ENCODE measurements at regions not wholly inside any gene's neighbourhood (a gene's known extent, or its start where the extent isn't known, plus 50 kb on each side); places are given as distances from the start of the nearest gene placed in this dataset.

DNA sequence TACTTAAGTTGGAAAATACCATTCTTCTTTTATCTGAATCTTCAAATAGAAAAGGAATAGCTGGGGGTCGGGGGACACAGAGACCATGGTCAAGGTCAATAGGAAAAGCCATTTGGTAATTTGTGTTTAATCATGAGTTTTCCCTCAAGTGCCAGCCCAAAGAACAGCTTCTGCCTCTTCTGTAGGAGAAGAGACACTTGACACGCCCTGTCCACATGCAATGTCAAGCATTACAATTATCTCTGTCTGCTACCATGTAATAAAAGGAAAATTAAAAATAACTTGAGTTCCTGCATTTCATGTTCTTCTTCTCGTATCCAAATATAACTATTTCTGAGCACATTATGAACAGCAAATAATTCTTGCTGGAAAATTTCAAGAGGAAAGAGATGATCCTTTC lies 241.7 kb downstream of the IPMK start:
- no peak overlapping the region for H3K4me3 Mint-ChIP-seq
- no peak for DNase-seq
- no peaks in the 10 kb centered on the region for H3K27me3 Mint-ChIP-seq (ENCODE audit: low read depth in 2 of 2)

DNA sequence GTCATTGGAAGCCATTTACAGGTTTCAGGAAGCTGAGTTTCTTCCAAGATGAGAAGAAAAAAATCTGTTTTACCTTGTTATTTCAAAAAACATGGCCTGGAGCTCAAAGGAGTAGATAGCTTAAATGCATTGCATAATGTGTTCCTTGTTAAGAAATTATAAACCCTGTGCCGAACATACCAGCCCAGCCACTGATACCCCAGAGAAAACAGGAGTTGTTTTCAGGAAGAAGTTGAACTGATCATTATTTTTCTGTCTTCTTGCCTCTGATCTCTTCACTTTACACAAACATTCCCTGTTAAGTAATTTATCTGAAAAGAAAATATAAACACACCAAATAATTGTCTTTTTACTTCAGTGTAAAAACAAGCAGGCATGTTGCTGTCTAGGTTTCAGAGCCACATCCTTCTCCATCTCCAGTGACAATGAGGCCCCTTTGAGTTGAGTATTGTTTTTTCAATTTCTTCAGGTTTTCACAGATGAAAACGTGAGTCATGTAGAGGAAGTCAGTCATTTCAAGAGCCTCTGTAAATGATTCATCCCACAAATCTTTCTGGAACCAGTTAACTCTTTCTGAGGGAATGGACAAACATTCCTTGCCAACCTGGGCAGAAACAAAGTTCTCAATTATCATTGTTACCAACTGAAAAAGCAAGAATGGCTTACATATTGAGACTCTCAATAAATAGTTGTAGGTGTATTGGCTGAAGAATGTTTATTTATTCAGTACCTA lies 244.2 kb downstream of the IPMK start:
- TF ChIP-seq, protein P1, sequence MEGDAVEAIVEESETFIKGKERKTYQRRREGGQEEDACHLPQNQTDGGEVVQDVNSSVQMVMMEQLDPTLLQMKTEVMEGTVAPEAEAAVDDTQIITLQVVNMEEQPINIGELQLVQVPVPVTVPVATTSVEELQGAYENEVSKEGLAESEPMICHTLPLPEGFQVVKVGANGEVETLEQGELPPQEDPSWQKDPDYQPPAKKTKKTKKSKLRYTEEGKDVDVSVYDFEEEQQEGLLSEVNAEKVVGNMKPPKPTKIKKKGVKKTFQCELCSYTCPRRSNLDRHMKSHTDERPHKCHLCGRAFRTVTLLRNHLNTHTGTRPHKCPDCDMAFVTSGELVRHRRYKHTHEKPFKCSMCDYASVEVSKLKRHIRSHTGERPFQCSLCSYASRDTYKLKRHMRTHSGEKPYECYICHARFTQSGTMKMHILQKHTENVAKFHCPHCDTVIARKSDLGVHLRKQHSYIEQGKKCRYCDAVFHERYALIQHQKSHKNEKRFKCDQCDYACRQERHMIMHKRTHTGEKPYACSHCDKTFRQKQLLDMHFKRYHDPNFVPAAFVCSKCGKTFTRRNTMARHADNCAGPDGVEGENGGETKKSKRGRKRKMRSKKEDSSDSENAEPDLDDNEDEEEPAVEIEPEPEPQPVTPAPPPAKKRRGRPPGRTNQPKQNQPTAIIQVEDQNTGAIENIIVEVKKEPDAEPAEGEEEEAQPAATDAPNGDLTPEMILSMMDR (IDR thresholded peaks at IDR 0.05): no peak
- H3K9me3 ChIP-seq (ENCODE audit: control insufficient read depth, insufficient read depth, low read length): no peaks in the 10 kb centered on the region
- H3K4me1 ChIP-seq (ENCODE audit: control insufficient read depth, insufficient read depth, low read length): no peaks in the 10 kb centered on the region
- no peak overlapping the region for H3K27ac ChIP-seq (ENCODE audit: low read length)
- H3K36me3 ChIP-seq (ENCODE audit: control insufficient read depth, insufficient read depth, low read length): no peaks in the 10 kb centered on the region
- 17% methylated on average over 2 of the region's 2 CpGs for WGBS (ENCODE audit: insufficient coverage)
- H3K4me1 Mint-ChIP-seq: no peaks in the 10 kb centered on the region
- no peak overlapping the region for H3K4me3 Mint-ChIP-seq
- ATAC-seq (no peak), DNase-seq (no peak)
- H3K27ac Mint-ChIP-seq: no peak overlapping the region
- no peak overlapping the region for H3K4me3 ChIP-seq (ENCODE audit: low read length)
- H3K9me3 Mint-ChIP-seq: peaks cover 5 to 11% of the 10 kb centered on the region in 2 donors
- no peaks in the 10 kb centered on the region for H3K36me3 Mint-ChIP-seq
- intact Hi-C loops (cut with micrococcal nuclease): no loop called here
- no peaks in the 10 kb centered on the region for H3K27me3 Mint-ChIP-seq (ENCODE audit: low read depth in 2 of 2)
- H3K27me3 ChIP-seq (ENCODE audit: control insufficient read depth, insufficient read depth, low read length): no peaks in the 10 kb centered on the region

More for the DNA sequence above, 241.7 kb downstream of the IPMK start:
- no peaks in the 10 kb centered on the region for H3K4me1 Mint-ChIP-seq
- H3K36me3 Mint-ChIP-seq: no peaks in the 10 kb centered on the region
- WGBS (ENCODE audit: insufficient coverage): 70% methylated on average over 2 of the region's 3 CpGs
- TF ChIP-seq, protein P1 (IDR thresholded peaks at IDR 0.05): no peak
- Histone ChIP-seq H3K36me3 (ENCODE audit: control insufficient read depth, insufficient read depth, low read length) (no peaks in the 10 kb centered on the region), H3K27ac (ENCODE audit: low read length) (no peak overlapping the region), H3K9me3 (ENCODE audit: control insufficient read depth, insufficient read depth, low read length) (no peaks in the 10 kb centered on the region), H3K4me1 (ENCODE audit: control insufficient read depth, insufficient read depth, low read length) (no peaks in the 10 kb centered on the region), H3K4me3 (ENCODE audit: low read length) (no peak overlapping the region), H3K27me3 (ENCODE audit: control insufficient read depth, insufficient read depth, low read length) (no peaks in the 10 kb centered on the region)
- H3K9me3 Mint-ChIP-seq: peaks cover 3 to 8% of the 10 kb centered on the region in 2 donors
- intact Hi-C loops (cut with micrococcal nuclease): no loop called here
- H3K27ac Mint-ChIP-seq: no peak overlapping the region
- ATAC-seq: no peak

DNA sequence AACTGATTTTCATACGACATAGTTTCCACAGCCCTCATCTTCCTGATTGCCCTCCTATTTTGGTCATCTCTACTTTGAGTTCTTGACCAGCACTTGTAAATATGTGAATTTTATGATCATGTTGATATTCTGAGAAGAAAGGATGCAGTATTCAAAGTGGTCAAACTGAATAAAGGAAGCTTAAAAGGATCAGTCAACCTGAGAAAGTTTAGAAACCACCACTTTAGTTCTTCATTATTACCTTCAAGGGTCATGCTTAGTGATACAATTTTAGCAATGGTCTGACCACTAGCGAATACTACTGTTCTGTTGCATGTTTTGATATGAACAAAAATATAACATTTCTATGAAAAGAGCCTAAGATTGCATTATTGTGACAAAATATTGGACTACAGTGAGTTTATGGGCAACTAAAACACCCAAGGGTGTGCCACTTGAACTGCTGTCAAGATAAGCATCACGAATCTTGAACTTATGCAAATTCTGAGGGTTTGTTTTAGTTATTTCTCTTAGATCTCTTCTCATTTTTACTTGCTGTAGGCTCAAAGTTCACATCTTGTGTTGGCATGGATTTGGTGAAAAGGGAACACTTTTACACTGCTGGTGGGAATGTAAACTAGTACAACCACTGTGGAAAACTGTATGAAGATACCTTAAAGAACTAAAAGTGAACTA lies 247.7 kb downstream of the IPMK start:
- DNase-seq (no peak), ATAC-seq (no peak)
- H3K4me3 ChIP-seq (ENCODE audit: low read length): no peak overlapping the region
- no peaks in the 10 kb centered on the region for H3K27me3 Mint-ChIP-seq (ENCODE audit: low read depth in 2 of 2)
- H3K4me3 Mint-ChIP-seq: no peak overlapping the region
- H3K4me1 Mint-ChIP-seq: no peaks in the 10 kb centered on the region
- H3K27ac Mint-ChIP-seq: no peak overlapping the region
- H3K4me1 ChIP-seq (ENCODE audit: control insufficient read depth, insufficient read depth, low read length): no peaks in the 10 kb centered on the region
- peaks cover 5 to 9% of the 10 kb centered on the region in 2 donors for H3K9me3 Mint-ChIP-seq
- WGBS (ENCODE audit: insufficient coverage): 83% methylated on average over 1 of the region's 3 CpGs
- H3K27me3 ChIP-seq (ENCODE audit: control insufficient read depth, insufficient read depth, low read length): no peaks in the 10 kb centered on the region
- H3K27ac ChIP-seq (ENCODE audit: low read length): no peak overlapping the region
- TF ChIP-seq, protein P1 (IDR thresholded peaks at IDR 0.05): no peak
- H3K9me3 ChIP-seq (ENCODE audit: control insufficient read depth, insufficient read depth, low read length): no peaks in the 10 kb centered on the region
- H3K36me3 Mint-ChIP-seq: no peaks in the 10 kb centered on the region
- intact Hi-C loops (cut with micrococcal nuclease): no loop called here
- no peaks in the 10 kb centered on the region for H3K36me3 ChIP-seq (ENCODE audit: control insufficient read depth, insufficient read depth, low read length)
